ENCODE measurements at regions not wholly inside any gene's neighbourhood (a gene's known extent, or its start where the extent isn't known, plus 50 kb on each side); places are given as distances from the start of the nearest gene placed in this dataset.

GRCh38 chr1:56411484-56412180 is 167.7 kb downstream of the PLPP3 start (continued):
- TF ChIP-seq ZHX1 (CRISPR knock-in tag; IDR thresholded peaks at IDR 0.05; ENCODE audit: low read depth): no peak
- no peak for TF ChIP-seq MAFF (IDR thresholded peaks at IDR 0.05; ENCODE audit: low read depth, low read length)
- TF ChIP-seq ZNF841 (CRISPR knock-in tag; IDR thresholded peaks at IDR 0.05; ENCODE audit: borderline replicate concordance): no peak
- TF ChIP-seq HNRNPUL1 (IDR thresholded peaks at IDR 0.05; ENCODE audit: low read depth, low read length): no peak
- no peak for TF ChIP-seq RERE (CRISPR knock-in tag; IDR thresholded peaks at IDR 0.05; ENCODE audit: low read depth)
- TF ChIP-seq USF2 (IDR thresholded peaks at IDR 0.05; ENCODE audit: low read depth, low read length): no peak
- no peak for TF ChIP-seq USF2 (CRISPR knock-in tag; IDR thresholded peaks at IDR 0.05; ENCODE audit: borderline replicate concordance)
- TF ChIP-seq NFAT5 (CRISPR knock-in tag; IDR thresholded peaks at IDR 0.05): no peak
- TF ChIP-seq ZBTB38 (CRISPR knock-in tag; IDR thresholded peaks at IDR 0.05): 0 out of 2 replicates have a peak, but pooled peaks have one; percentile 22
- TF ChIP-seq GATAD1 (CRISPR knock-in tag; IDR thresholded peaks at IDR 0.05): no peak
- no peak for TF ChIP-seq ZNF563 (CRISPR knock-in tag; IDR thresholded peaks at IDR 0.05)
- no peak for TF ChIP-seq SP4 (CRISPR knock-in tag; IDR thresholded peaks at IDR 0.05)
